Body of pancreas (tissue), 4 donors: ENCODE measurements at regions not wholly inside any gene's neighbourhood (a gene's known extent, or its start where the extent isn't known, plus 50 kb on each side); places are given as distances from the start of the nearest gene placed in this dataset.

Source experiments
- ATAC-seq: fragments of 150-250 bp; one replicate; pipeline ENCODE4 v1.9.1; 2016
- DNase-seq, 4 donors: peaks; one replicate each; pipeline ENCODE4 v3.0.0-alpha.2; 2019
- H3K27ac ChIP-seq, 4 donors: fragments of 200-600 bp; sonication (generic); 1 replicate in 3 of 4; 2 replicates in 1 of 4; pipeline versions ENCODE4 v1.5.1 to v1.6.1; 2016 to 2019; ENCODE audit warnings: mild to moderate bottlenecking in 1 of 4, mixed read lengths in 1 of 4, moderate library complexity in 1 of 4
- H3K27me3 ChIP-seq, 2 donors: fragments of 200-600 bp; sonication (generic); one replicate each; pipeline ENCODE4 v1.6.0; 2016; ENCODE audit warnings: mild to moderate bottlenecking in 1 of 2
- H3K36me3 ChIP-seq, 2 donors: fragments of 200-600 bp; sonication (generic); replicated peaks in 1 of 2; 2 replicates each; pipeline ENCODE4 v1.5.1; 2016; ENCODE audit warnings: low read depth in 2 of 2; ENCODE audit not compliant: insufficient read depth in 1 of 2
- H3K4me1 ChIP-seq: fragments of 200-600 bp; sonication (generic); one replicate; pipeline ENCODE4 v1.6.0; 2016
- H3K4me3 ChIP-seq, 2 donors: fragments of 200-600 bp; sonication (generic); 1 replicate in 1 of 2; 2 replicates in 1 of 2; pipeline ENCODE4 v1.5.1; 2016 to 2019
- H3K9me3 ChIP-seq, 3 donors: fragments of 200-600 bp; sonication (generic); 1 replicate in 2 of 3; 2 replicates in 1 of 3; pipeline ENCODE4 v1.5.1; 2016
- POLR2A ChIP-seq, 3 donors: fragments of 450-650 bp; IDR thresholded peaks; one replicate each; pipeline ENCODE4 v1.6.1; 2016; ENCODE audit warnings: antibody characterized with exemption in 3 of 3, mild to moderate bottlenecking in 2 of 3
- WGBS, 2 donors: methylation state at CpG; one replicate each; pipeline ENCODE4 v1.1.5; 2017; 5-methylcytosine and 5-hydroxymethylcytosine counted together
- intact Hi-C: fragments of 100-400 bp; cut with DNase I; formaldehyde crosslinking; loops from one replicate; pipeline ENCODE4 v1.15.1; 2023
- TF ChIP-seq, protein P1 (sequence below), 7 experiments: fragments of 450-650 bp in 4 of 7; fragments of 200-600 bp in 3 of 7; sonication (generic) in 3 of 7; IDR thresholded peaks; one replicate each; pipeline ENCODE4 v1.5.1; 2016 to 2019; ENCODE audit warnings: antibody characterized with exemption in 7 of 7

DNA sequence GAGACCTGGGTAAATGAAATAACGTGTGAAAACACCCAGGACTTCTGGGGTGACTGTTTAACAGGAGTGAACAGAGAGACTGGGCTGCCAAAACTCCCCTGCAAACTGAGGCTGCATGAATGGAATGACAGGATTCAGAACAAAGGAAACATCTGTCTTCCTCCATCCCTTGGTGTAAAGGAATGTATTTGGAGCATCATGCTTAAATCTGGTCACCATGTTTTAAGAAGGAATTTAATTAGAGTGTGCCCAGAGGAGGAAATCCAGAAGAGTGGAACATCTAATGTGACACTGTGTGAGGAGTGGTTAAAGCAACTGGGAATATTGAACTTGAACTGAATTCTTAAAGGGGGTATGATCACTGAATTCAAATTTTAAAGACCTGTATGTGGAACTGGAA, 437.2 kb downstream of the LIG4 start:
- DNase-seq: no peak
- Histone ChIP-seq H3K4me1 (no peaks in the 10 kb centered on the region), H3K27me3 (no peaks in the 10 kb centered on the region), H3K4me3 (no peak overlapping the region), H3K27ac (no peak overlapping the region), H3K36me3 (no peaks in the 10 kb centered on the region), H3K9me3 (no peaks in the 10 kb centered on the region)
- WGBS, 2 donors: 56 to 66% methylated on average over 1 of the region's 1 CpG
- intact Hi-C loops: no loop called here
- TF ChIP-seq, protein P1, sequence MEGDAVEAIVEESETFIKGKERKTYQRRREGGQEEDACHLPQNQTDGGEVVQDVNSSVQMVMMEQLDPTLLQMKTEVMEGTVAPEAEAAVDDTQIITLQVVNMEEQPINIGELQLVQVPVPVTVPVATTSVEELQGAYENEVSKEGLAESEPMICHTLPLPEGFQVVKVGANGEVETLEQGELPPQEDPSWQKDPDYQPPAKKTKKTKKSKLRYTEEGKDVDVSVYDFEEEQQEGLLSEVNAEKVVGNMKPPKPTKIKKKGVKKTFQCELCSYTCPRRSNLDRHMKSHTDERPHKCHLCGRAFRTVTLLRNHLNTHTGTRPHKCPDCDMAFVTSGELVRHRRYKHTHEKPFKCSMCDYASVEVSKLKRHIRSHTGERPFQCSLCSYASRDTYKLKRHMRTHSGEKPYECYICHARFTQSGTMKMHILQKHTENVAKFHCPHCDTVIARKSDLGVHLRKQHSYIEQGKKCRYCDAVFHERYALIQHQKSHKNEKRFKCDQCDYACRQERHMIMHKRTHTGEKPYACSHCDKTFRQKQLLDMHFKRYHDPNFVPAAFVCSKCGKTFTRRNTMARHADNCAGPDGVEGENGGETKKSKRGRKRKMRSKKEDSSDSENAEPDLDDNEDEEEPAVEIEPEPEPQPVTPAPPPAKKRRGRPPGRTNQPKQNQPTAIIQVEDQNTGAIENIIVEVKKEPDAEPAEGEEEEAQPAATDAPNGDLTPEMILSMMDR (IDR thresholded peaks at IDR 0.05): no peak
- TF ChIP-seq POLR2A (IDR thresholded peaks at IDR 0.05): no peak
- no peak for ATAC-seq

GRCh38 chr13:107770541-107770940, 444.8 kb downstream of the LIG4 start:
- no peak for DNase-seq
- intact Hi-C loops: no loop called here

GRCh38 chr13:107767119-107767518, 448.2 kb downstream of the LIG4 start:
- Histone ChIP-seq H3K9me3 (no peaks in the 10 kb centered on the region), H3K27me3 (no peaks in the 10 kb centered on the region), H3K4me3 (no peak overlapping the region), H3K27ac (no peak overlapping the region), H3K36me3 (no peaks in the 10 kb centered on the region), H3K4me1 (no peaks in the 10 kb centered on the region)
- DNase-seq (no peak), ATAC-seq (no peak)
- no peak for TF ChIP-seq POLR2A (IDR thresholded peaks at IDR 0.05)
- TF ChIP-seq, protein P1 (IDR thresholded peaks at IDR 0.05): no peak
- intact Hi-C loops: no loop called here
- WGBS, 2 donors: 31 to 37% methylated on average over 3 of the region's 3 CpGs

More at GRCh38 chr13:107770541-107770940, 444.8 kb downstream of the LIG4 start:
- Histone ChIP-seq H3K27me3 (no peaks in the 10 kb centered on the region), H3K9me3 (no peaks in the 10 kb centered on the region), H3K27ac (no peak overlapping the region), H3K4me1 (no peaks in the 10 kb centered on the region), H3K4me3 (no peak overlapping the region), H3K36me3 (no peaks in the 10 kb centered on the region)
- no peak for TF ChIP-seq POLR2A (IDR thresholded peaks at IDR 0.05)
- TF ChIP-seq, protein P1 (IDR thresholded peaks at IDR 0.05): no peak
- ATAC-seq: no peak

GRCh38 chr13:107765724-107766401, 449.5 kb downstream of the LIG4 start:
- Histone ChIP-seq H3K27ac (no peak overlapping the region), H3K27me3 (no peaks in the 10 kb centered on the region), H3K36me3 (no peaks in the 10 kb centered on the region), H3K4me3 (no peak overlapping the region), H3K9me3 (no peaks in the 10 kb centered on the region), H3K4me1 (no peaks in the 10 kb centered on the region)
- no peak for DNase-seq
- no peak for ATAC-seq
- 31 to 44% methylated on average over 6 of the region's 6 CpGs for WGBS, 2 donors
- intact Hi-C loops: no loop called here
- TF ChIP-seq POLR2A (IDR thresholded peaks at IDR 0.05): no peak
- TF ChIP-seq, protein P1 (IDR thresholded peaks at IDR 0.05): no peak

DNA sequence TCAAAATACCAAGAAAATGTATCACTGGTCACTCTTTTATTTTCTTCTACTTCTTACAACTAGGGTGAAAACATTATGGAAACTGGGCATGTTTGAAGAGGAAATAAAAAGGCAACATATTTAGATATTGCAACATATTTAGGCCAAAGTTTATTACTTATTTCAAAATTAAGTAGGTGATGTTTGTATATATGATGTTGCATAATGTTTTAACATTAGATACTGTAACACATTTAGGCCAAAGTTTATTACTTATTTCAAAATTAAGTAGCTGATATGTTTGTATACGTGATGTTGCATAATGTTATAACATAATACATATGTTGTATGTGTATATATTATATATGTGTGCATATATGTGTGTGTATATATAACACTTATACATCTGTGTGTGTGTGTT, 451.3 kb downstream of the LIG4 start:
- 76 to 79% methylated on average over 1 of the region's 1 CpG for WGBS, 2 donors
- intact Hi-C loops: no loop called here
- Histone ChIP-seq H3K36me3 (no peaks in the 10 kb centered on the region), H3K9me3 (no peaks in the 10 kb centered on the region), H3K27me3 (no peaks in the 10 kb centered on the region), H3K27ac (no peak overlapping the region), H3K4me1 (no peaks in the 10 kb centered on the region), H3K4me3 (no peak overlapping the region)
- no peak for DNase-seq
- no peak for ATAC-seq
- no peak for TF ChIP-seq POLR2A (IDR thresholded peaks at IDR 0.05)
- TF ChIP-seq, protein P1 (IDR thresholded peaks at IDR 0.05): no peak
